Occipital lobe (tissue), 1 donor: ENCODE measurements at regions not wholly inside any gene's neighbourhood (a gene's known extent, or its start where the extent isn't known, plus 50 kb on each side); places are given as distances from the start of the nearest gene placed in this dataset.
A peak's percentile ranks its signal among the peaks of the same experiment; 100 is the strongest.

Experiments used
- DNase-seq: peaks from one replicate; lab custom pipeline; 2025; lab: John Stamatoyannopoulos, UW

DNA sequence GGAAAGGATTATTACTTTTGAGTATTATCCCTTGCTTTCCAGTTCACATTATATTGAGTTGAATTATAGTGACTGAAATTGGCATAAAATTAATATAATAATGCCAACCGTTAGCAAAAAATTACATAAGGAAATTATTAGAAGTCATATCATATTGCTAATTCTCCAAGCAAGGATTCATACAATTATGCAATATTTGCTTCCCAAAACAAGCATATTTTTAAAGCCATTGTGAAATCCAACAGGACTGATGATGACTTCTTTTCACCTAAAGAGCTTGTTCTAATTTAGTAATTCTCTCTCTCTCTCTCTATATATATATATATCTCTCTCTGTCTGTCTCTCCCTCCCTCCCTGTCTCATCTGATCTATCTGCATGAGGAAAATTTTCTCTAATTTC is 283.5 kb downstream of the DSEL start:
- no peak for DNase-seq

DNA sequence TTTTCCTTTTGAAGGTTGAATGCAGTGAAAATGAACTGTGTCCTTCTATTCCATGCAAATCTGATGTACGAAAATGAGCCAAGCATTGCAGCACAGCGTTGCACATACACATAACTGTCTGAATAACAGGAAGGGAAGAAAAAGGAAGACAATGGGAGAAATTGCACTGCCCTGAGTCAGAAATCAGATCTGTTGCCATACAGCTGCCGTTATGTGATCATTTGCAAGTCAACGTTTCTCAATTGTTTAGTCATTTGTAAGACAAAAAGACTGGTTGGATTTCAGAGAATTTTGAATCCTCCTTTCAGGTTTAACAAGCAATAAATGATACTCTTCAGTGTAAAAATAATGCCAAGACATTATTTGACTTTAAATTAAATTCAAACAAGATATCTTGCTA is 284.1 kb downstream of the DSEL start:
- no peak for DNase-seq

- DNase-seq = no peak
Observed at GRCh38 chr18:67222887-67223286, 293.6 kb downstream of the DSEL start.

DNA sequence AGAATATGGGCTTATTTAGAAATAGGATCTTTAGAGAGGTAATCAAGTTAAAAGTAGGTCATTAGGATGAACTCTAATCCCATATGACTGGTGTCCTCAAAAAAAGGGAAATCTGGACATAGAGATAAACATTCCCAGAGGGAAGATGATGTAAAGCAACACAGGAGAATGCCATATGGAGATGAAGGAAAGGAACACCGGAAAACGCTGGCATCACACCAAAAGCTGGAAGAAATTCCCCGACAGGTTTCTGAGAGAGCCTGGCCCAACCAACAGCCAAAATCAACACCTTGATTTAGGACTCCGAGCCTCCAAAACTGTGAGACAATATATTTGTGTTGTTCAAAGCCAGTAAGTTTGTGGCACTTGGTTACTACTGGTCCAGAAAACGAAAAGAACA is 296.7 kb downstream of the DSEL start:
- DNase-seq = no peak

GRCh38 chr18:67218556-67218955 is 298.0 kb downstream of the DSEL start:
- no peak for DNase-seq

DNA sequence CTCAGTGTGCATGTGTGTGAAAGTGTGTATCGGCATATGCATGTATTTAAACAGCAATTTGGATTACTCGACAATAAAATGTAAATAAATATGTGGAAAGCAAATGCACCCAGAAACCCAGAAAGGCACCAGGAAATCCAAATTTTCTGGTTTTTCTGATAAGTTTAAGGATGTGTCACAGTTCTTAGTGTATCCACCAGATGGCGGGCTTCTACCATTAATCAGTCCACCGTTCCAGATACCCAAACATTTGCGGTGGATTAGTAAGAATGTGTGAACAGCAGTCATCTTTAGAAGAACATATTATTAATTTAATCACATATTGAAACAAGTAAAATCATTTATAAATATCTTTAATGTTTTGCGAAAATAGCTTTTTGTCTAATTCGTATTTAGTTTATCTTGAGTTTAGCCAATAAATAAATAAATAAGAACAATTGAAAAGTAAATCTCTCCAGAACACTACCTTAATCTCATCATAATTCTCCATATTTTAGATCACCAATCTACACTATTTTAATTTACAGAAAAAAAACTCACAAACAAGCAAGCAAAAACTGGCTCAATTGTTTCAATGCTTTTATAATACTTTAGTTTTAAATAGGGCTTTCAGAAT is 298.9 kb downstream of the DSEL start:
- no peak for DNase-seq

DNA sequence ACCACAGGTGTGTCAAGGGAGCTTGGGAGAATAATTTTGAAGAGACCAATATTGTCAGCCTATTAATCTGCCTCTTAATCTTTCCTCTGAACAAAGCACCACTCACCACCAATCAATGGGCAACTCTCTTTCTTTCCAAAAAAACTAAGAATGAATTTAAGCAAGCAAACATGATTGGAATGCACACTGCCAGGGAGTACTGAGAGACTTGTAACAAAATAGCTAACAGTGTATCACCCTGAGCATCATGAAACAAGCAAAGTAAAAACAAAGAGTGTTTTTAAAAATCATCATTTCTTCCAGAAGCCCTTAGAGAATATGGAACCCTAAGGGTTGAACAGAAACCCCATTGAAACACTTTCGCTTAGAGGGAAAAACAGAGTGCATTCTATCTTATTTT is 299.7 kb downstream of the DSEL start:
- no peak for DNase-seq

- no peak for DNase-seq
Observed at GRCh38 chr18:67215686-67216085, 300.8 kb downstream of the DSEL start.

DNA sequence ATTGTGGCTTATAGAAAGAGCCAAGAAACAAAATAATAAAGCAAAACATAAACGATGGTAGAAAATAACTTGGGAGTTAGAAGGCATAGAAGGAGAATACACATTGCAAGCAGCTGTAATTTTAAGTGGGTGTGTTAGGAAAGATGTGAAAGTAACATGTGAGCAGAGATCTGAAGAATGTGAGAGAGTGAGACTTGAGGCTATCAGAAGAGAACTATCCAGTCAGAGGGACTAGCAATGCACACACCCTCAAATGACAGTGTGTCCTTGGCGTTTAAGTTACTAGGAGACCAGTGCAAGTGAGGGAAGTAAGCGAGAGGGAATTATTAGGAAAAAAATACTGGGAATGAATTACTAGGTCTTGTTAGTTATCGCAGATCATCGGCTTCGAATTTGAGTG is 304.9 kb downstream of the DSEL start:
- no peak for DNase-seq

GRCh38 chr18:67200665-67201064 is 315.9 kb downstream of the DSEL start:
- no peak for DNase-seq

- no peak for DNase-seq
Observed at GRCh38 chr18:67199993-67200617, 316.4 kb downstream of the DSEL start.

DNA sequence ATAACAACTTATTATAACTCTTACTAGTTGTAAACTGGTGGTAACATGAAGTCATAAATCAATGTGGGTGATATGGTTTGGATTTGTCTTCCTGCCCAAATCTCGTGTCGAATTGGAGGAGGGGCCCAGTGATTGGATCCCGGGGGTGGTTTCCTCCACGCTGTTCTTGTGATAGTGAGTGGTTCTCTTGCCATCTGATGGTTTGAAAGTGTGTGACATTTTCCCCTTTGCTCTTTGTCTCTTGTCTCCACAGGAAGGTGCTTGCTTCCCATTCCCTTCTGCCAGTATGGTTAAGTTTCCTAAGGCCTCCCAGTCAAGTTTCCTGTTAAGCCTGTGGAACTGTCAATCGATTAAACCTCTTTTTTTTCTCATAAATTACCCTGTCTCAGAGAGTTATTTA is 321.6 kb downstream of the DSEL start:
- DNase-seq = no peak

- DNase-seq = no peak
Observed at GRCh38 chr18:67192535-67192934, 324.0 kb downstream of the DSEL start.

DNA sequence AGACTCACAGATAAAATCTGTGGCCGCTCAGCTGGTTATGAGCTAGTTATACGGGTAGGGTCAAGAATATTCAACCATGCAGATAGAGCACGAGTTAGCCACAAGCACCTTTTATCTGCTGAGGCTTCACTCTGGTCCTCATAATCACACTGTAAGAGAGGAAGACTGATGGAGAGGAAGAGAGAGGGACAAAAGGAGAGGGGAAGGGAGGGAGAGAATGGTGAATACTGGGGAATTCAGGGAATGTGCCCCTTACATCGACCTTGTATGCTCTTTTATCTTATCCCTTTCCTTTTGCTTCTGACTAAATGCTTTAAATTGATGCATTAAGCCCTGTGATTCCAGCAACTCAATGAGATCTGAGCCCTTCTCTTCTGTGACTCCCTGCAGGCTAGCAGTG is 333.1 kb downstream of the DSEL start:
- DNase-seq = no peak

GRCh38 chr18:67179726-67180125 is 336.8 kb downstream of the DSEL start:
- no peak for DNase-seq

- no peak for DNase-seq
Observed at GRCh38 chr18:67159662-67160061, 356.9 kb downstream of the DSEL start.

- DNase-seq = no peak
Observed at GRCh38 chr18:67154979-67155378, 361.5 kb downstream of the DSEL start.

DNA sequence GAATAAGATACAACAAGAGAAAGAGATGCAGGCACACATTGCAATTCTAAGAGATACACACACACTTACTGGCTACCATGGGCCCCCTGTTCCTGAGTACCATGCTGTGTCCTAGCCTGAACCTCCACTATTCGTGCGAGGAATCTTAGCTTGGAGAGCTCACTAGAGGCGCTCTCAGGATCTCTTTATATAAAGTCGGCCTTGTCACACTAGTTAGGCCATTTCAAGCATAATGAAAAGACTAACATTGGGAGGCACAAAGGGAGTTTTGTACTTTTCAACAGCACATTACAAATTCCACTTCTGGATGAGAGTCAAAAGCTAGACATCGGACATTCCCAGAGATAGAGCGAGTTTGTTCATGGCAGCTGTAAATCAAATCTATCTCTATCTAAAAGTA is 365.2 kb downstream of the DSEL start:
- peak; percentile 26 for DNase-seq

- no peak for DNase-seq
Observed at GRCh38 chr18:67145586-67146292, 370.8 kb downstream of the DSEL start.

GRCh38 chr18:67144329-67144728 is 372.2 kb downstream of the DSEL start:
- no peak for DNase-seq

- no peak for DNase-seq
Observed at GRCh38 chr18:67143028-67143427, 373.5 kb downstream of the DSEL start.

- DNase-seq = no peak
Observed at GRCh38 chr18:67142604-67143003, 373.9 kb downstream of the DSEL start.

GRCh38 chr18:67140495-67140894 is 376.0 kb downstream of the DSEL start:
- DNase-seq = no peak
